HG02678 (cell line): ENCODE measurements at regions not wholly inside any gene's neighbourhood (a gene's known extent, or its start where the extent isn't known, plus 50 kb on each side); places are given as distances from the start of the nearest gene placed in this dataset.

Experiments used
- ATAC-seq: cut with Tn5 transposase; IDR thresholded peaks from one replicate; pipeline ENCODE4 v1.9.1; 2021; ENCODE audit warnings: mild to moderate bottlenecking, moderate library complexity; ENCODE audit not compliant: unreplicated experiment

GRCh38 chr13:85497652-85498051 is 301.6 kb downstream of the SLITRK6 start:
- no peak for ATAC-seq

DNA sequence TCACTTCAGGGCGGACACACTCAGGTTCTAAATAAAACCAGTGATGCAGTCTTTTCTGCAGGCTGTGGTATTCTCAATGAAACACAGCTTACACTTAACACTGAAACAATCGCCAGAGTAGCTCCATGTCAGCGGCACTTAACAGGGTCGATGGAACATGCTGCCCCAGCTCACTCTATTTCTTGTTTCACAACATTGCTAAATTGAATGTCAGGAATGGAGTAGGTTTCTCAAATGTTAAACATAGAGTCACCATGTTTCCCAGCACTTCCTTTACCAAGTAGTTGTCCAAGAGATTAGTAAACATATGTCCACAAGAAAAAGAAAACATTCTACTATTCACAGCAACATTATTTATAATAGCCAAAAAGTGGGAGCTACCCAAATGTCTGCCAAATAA is 306.9 kb downstream of the SLITRK6 start:
- no peak for ATAC-seq

DNA sequence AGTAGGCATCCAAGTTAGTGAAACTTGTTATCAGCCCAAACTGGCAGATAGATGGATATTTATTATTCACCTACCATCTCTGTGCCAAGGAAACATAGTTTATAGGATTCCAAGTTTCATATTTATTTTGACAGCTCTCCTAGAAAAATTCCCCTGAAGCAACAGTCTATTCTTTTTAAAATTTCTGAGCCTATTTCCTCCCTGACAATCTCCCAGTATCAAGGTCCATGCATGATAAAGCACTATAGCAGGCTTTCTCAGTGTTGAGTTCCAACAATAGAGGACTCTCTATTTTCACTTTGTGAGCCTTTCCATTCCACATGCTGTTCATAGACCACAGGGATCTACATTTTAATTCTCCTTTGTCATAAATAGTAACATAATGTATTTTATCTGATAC is 312.6 kb downstream of the SLITRK6 start:
- ATAC-seq, result no peak

GRCh38 chr13:85473144-85473543 is 326.1 kb downstream of the SLITRK6 start:
- no peak for ATAC-seq

- ATAC-seq, result no peak
These were observed 329.9 kb downstream of the SLITRK6 start for GRCh38 chr13:85469320-85469719.

GRCh38 chr13:85462792-85463425 is 336.3 kb downstream of the SLITRK6 start:
- ATAC-seq, result no peak

DNA sequence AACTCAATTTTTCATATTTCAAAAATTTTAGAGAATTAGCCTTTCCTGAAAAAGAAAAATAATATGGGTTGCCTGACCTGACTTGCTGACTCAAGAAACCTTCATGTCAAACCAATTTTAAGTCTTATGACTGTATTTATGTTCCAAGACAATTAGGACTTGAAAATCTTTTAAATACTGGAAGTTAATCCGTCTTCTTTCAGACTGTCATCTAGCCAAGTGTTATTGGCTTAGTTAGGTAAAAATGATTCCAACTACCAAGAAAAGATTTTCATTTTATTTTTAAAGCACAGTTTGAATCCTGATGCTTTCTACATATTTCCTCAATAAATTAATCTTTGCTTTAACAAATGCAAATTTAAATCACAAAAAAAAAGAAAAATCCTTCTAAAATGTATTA is 337.6 kb downstream of the SLITRK6 start:
- ATAC-seq, result no peak

GRCh38 chr13:85445534-85445933 is 353.7 kb downstream of the SLITRK6 start:
- no peak for ATAC-seq

DNA sequence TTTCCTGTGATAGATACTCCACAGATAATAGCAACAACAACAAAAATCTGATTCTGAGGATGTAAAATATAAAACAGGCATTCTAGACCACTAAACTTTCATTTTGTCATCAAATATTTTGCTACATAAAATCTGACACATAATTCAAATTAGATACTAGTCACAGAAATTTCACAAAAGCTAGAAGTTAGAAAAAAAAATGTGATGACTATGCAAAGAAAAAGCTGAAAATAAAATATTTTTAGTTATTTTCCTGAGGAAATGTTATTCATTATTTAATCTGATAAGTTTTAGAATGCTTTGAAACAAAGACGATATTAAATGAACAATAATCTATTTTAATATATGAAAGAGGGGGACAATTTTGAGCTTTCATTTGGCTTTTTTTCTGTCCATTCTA is 357.2 kb downstream of the SLITRK6 start:
- ATAC-seq, result no peak

- ATAC-seq, result no peak
These were observed 357.9 kb downstream of the SLITRK6 start for GRCh38 chr13:85441364-85441763.

GRCh38 chr13:85436029-85436428 is 363.2 kb downstream of the SLITRK6 start:
- no peak for ATAC-seq

- no peak for ATAC-seq
These were observed 364.3 kb downstream of the SLITRK6 start for GRCh38 chr13:85434927-85435326.

GRCh38 chr13:85432881-85433280 is 366.3 kb downstream of the SLITRK6 start:
- no peak for ATAC-seq

GRCh38 chr13:85431720-85432119 is 367.5 kb downstream of the SLITRK6 start:
- ATAC-seq, result no peak

GRCh38 chr13:85430216-85430794 is 368.9 kb downstream of the SLITRK6 start:
- no peak for ATAC-seq

GRCh38 chr13:85427416-85427815 is 371.8 kb downstream of the SLITRK6 start:
- no peak for ATAC-seq

GRCh38 chr13:85420136-85420535 is 379.1 kb downstream of the SLITRK6 start:
- ATAC-seq, result no peak

DNA sequence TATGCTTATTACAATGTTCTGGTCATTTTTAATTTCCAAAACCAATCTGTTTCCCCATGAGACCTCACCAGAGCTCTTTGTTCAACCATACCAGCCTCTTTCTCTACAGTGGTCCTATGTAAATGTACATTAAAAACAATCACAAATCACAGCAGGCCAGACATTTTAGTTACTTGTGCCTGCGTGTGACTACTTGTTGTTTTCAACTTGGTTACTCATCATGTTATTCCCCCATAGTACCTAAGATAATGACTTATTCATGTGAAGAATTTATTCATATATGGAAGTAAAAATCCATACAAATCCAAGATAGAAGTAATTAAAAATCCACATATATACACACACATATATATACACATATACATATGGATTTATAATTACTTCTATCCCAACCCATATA is 379.6 kb downstream of the SLITRK6 start:
- no peak for ATAC-seq

DNA sequence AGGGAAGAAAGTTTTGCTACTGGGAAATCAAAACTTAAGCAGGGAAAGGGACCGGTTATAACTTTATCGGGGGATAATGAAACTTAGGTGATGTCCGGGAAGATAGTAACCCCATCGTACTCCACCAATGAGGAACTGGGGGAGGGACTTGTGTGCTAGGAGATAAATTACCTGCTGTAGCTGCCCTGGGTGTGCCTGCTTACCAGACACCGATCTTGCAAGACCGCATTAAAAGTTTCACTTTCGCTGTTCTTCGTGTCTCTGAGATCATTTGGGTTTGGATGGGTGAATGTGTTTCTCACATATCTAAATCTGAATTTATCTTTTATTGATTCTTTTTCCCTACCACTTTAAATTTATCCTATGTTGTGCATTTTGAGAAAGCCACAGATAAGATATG is 381.4 kb downstream of the SLITRK6 start:
- no peak for ATAC-seq

DNA sequence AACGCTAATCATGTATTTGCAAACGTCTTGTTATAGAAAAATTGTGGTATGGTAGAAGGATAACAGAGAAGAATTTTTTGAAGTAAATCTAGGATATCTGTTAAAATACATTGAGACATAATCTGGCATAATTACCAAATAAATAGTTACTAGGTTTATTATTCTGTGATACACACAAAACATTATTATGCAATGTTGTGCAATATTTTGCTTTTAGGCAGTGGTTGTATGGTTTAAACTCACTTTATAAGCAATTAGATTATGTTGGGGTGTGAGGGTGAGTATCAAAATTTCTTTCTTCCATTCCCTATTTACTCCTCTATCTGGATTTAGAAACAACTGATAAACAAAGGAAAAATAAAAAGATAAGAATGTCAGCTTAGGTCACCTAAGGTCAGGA is 385.6 kb downstream of the SLITRK6 start:
- no peak for ATAC-seq

DNA sequence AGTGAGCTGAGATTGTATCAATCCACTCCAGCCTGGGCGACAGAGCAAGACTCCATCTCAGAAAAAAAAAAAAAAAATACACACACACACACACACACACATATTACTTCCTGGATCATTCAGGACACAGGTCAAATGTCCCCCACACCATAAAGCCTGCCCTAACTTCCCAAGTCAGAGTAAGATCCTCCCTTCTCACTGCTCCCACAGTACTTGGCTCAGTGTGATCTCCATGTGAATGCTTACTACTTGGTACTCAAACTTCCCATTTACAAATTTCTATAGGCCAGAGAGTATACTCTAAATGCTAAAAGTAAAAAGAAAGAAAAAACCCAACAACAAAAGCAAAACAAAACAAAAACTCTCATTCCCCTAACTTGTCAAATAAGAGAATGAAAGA is 386.8 kb downstream of the SLITRK6 start:
- ATAC-seq, result no peak

DNA sequence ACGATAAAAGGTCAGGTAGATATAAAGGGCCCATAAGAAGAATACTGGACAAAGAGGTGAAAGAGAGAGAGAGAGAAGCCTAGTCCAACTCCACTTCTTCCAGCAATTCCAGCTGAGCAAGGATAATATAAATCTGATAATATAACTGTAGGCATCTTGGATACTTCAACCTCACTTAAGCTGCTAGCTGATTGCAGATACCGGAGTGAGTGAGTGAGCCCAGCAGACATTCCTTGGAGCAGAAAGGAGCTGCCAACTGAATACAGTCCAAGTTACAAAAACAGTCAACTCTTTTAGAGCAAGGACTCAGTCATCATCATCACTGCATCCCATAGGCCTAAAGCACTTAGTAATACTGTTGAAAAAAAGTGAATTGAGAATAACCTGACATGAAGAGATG is 387.6 kb downstream of the SLITRK6 start:
- ATAC-seq, result no peak

DNA sequence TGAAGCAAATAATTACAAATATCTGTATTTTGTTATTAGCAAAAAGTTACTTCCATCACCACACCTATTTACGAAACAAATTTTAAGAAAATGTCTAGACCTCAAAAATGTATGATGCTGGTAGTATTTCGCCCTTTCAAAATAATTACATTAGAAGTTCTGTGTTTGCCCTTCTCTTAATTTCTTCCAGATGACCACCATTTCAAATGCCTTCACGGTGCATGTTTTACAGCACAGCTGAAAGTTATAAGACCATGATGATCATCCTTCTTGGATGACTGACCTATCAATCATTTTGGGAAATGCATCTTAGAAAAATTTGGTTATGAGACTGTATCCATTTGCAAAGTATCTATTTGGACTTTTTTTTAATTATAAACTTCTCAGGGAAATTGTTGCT is 390.8 kb downstream of the SLITRK6 start:
- no peak for ATAC-seq
